Mesothelial cell of epicardium (in vitro differentiated cells): ENCODE measurements at regions not wholly inside any gene's neighbourhood (a gene's known extent, or its start where the extent isn't known, plus 50 kb on each side); places are given as distances from the start of the nearest gene placed in this dataset.
"Not testable (repeated sequence)": the region's sequence is repeated elsewhere in the genome, so short reads cannot be mapped to it uniquely, and the experiment has no call there.

Experiments
- DNase-seq, 2 experiments: peaks; one replicate each; pipeline ENCODE4 v3.0.0; 2021; ENCODE audit warnings: low spot score in 2 of 2; ENCODE audit not compliant: unreplicated experiment in 2 of 2
- H3K27ac Mint-ChIP-seq: 2 replicates; pipeline ENCODE4 v1.8.0; 2021; ENCODE audit warnings: mixed read lengths
- H3K27me3 Mint-ChIP-seq: 2 replicates; pipeline ENCODE4 v1.8.0; 2021; ENCODE audit warnings: low read depth, mixed read lengths
- H3K36me3 Mint-ChIP-seq: 2 replicates; pipeline ENCODE4 v1.8.0; 2021; ENCODE audit warnings: mixed read lengths
- H3K4me1 Mint-ChIP-seq: 2 replicates; pipeline ENCODE4 v1.8.0; 2021; ENCODE audit warnings: mixed read lengths
- H3K4me3 Mint-ChIP-seq: 2 replicates; pipeline ENCODE4 v1.8.0; 2021; ENCODE audit warnings: mild to moderate bottlenecking, moderate library complexity, mixed read lengths
- H3K9me3 Mint-ChIP-seq: 2 replicates; pipeline ENCODE4 v1.8.0; 2021; ENCODE audit warnings: mixed read lengths
- CTCF ChIP-seq: fragments of 200-600 bp; sonication (generic); IDR thresholded peaks from one replicate; pipeline ENCODE4 v1.5.0; 2021; ENCODE audit warnings: antibody characterized with exemption; ENCODE audit not compliant: unreplicated experiment

DNA sequence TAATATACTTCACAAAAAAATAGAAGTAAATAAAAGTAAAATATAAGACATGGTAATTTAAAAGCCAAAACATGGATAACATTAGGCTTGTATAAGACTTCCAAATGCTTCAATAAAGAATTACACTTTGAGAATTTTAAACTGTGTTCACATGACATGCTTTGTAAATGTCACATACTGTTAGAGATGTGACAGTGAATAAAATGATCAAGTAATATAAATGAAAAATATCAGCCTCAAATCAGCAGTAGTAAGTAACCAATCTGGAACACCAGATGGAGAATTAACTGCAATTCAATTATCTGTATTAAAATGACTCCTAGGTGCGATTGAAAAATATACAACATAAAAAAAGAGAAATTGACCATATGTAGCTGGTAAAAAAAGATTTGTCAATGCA is 1260.8 kb downstream of the BRINP3 start:
- H3K27ac Mint-ChIP-seq, result no peak overlapping the region
- no peak for TF ChIP-seq CTCF
- H3K27me3 Mint-ChIP-seq, result no peaks in the 10 kb centered on the region
- no peaks in the 10 kb centered on the region for H3K36me3 Mint-ChIP-seq
- H3K4me3 Mint-ChIP-seq, result no peak overlapping the region
- no peak for DNase-seq
- no peaks in the 10 kb centered on the region for H3K4me1 Mint-ChIP-seq
- H3K9me3 Mint-ChIP-seq, result no peaks in the 10 kb centered on the region

DNA sequence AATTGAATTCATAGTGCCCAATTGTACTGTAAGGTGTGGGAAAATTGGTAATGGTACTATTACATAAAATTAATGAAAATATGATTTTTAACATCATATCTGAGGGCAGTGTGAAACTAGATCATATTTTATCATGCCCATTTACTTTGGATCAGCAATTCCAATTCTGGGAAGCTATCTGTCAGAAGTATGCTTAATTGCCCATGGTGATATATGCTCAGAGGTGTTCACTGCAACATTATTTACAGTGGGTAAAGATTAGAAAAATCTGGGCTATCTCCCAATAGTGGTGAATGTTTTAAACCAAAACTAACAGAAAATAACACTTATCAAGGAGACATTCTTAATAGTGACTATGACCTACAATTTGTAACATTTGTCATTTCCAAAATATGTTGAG is 1260.0 kb downstream of the BRINP3 start:
- H3K9me3 Mint-ChIP-seq, result no peaks in the 10 kb centered on the region
- no peak for TF ChIP-seq CTCF
- H3K36me3 Mint-ChIP-seq, result no peaks in the 10 kb centered on the region

DNA sequence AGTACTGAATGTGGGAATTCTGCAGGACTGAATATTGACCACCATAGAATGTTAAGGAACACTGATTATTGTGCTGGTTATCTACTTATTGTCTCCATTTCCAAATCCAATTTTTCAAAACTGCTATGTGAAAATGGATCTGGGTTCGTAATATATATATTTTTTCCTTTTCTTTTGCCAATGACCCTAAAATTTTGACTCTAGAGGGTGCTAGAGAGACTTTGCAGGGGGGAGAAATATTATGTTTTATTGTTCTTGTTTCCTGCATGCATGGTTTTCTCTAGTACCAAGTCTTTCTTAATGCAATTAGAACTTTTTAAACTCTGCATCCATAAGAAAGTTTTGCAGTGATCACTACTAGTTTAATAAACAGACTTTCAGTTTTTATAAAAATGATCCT is 1256.9 kb downstream of the BRINP3 start:
- H3K9me3 Mint-ChIP-seq, result no peaks in the 10 kb centered on the region
- no peak for TF ChIP-seq CTCF
- H3K27me3 Mint-ChIP-seq, result no peaks in the 10 kb centered on the region
- DNase-seq, result no peak
- no peak overlapping the region for H3K4me3 Mint-ChIP-seq
- no peaks in the 10 kb centered on the region for H3K36me3 Mint-ChIP-seq
- H3K27ac Mint-ChIP-seq, result no peak overlapping the region
- no peaks in the 10 kb centered on the region for H3K4me1 Mint-ChIP-seq

More for the DNA sequence above, 1260.0 kb downstream of the BRINP3 start:
- H3K27ac Mint-ChIP-seq, result no peak overlapping the region
- H3K4me1 Mint-ChIP-seq, result no peaks in the 10 kb centered on the region
- no peak overlapping the region for H3K4me3 Mint-ChIP-seq
- no peak for DNase-seq
- no peaks in the 10 kb centered on the region for H3K27me3 Mint-ChIP-seq

- not testable (repeated sequence) for H3K4me1 Mint-ChIP-seq, H3K27ac Mint-ChIP-seq, H3K9me3 Mint-ChIP-seq, H3K4me3 Mint-ChIP-seq, DNase-seq, H3K27me3 Mint-ChIP-seq, H3K36me3 Mint-ChIP-seq
These were observed 1251.9 kb downstream of the BRINP3 start for GRCh38 chr1:189225794-189226145.

DNA sequence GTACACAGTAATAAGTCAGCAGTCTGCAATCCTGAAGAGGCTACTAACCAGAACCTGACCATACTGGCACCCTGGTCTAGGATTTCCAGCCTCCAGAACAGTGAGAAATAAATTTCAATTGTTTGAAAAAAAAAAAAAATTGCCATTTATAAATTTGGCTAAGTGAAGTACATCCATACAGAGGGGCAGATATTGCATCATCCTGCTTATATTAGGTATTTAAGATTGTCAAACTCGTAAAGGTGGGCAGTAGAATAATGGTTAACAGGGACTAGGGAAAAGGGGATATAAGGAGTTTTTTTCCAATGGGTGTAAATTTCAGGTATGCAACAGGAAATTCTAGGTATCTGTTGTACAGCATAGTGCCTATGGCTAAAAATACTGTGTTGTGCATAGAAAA is 1250.9 kb downstream of the BRINP3 start:
- Mint-ChIP-seq H3K36me3 (no peaks in the 10 kb centered on the region), H3K27ac (no peak overlapping the region), H3K4me3 (no peak overlapping the region), H3K4me1 (no peaks in the 10 kb centered on the region), H3K9me3 (no peaks in the 10 kb centered on the region), H3K27me3 (no peaks in the 10 kb centered on the region)
- TF ChIP-seq CTCF, result no peak
- DNase-seq, result no peak

DNA sequence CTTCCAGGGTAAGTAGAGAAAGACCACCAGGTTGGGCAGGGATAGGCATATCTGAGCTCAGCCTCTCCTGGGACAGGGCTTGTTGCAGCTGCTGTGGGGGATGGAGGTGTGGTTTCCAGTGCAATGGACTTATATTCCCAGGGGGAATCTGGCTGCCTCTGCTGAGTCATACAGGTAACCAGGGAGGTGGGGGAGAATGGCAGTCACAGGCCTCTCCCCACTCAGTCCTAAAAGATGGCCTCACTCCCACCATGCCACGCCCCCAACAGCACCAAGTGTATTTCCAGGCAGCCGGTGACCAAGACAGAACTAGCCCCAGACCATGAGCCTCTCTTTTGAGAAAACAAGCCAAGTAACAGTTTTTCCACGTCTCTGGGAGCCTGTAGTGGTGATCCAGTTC is 1240.7 kb downstream of the BRINP3 start:
- no peak overlapping the region for H3K4me3 Mint-ChIP-seq
- no peak for DNase-seq
- H3K9me3 Mint-ChIP-seq, result peaks cover 9% of the 10 kb centered on the region
- H3K27me3 Mint-ChIP-seq, result no peaks in the 10 kb centered on the region
- no peak for TF ChIP-seq CTCF
- H3K36me3 Mint-ChIP-seq, result no peaks in the 10 kb centered on the region
- H3K27ac Mint-ChIP-seq, result no peak overlapping the region
- peaks cover 2% of the 10 kb centered on the region for H3K4me1 Mint-ChIP-seq
